ENCODE measurements at regions not wholly inside any gene's neighbourhood (a gene's known extent, or its start where the extent isn't known, plus 50 kb on each side); places are given as distances from the start of the nearest gene placed in this dataset.

DNA sequence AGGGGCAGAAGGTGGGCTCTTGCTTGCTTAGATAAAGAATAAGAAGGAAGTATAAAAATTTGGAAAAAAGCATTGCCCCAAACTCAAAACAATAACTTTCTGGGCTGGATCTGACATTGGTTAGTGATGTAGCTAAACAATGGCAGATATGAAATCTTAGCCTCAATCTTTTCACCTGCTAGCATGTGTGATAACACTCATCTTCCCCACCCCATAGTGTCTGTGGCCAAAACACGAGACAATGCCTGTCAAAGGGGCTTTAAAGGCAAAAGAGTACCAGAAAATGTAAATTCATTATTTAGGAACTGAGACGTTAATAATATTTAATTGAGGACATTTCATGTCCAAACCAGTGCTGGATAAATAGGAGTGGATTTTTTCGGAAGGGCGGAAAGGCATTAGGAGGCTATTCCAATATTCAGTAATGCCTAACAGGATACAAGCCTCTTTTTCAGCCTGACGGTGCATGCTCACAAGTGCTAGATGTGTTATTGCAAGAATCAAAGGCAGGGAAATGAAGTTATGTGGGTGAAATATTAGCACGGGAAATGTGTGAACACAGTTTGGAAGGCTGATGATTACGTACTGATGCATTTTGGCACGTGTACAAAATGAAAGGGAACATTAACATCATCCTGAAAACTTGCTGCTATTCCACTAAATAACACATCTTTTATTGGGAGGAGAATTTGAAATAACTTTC lies 395.7 kb downstream of the GALR1 start:
- intact Hi-C loops (cut with DNase I) = loop anchor here in 2 of 10 donors (5.0 kb wide), 2 partner anchors 433 to 723 kb away; no protein-coding TSS in a partner anchor
- Histone ChIP-seq H3K27me3 (no peaks in the 10 kb centered on the region), H3K36me3 (no peaks in the 10 kb centered on the region), H3K27ac (no peak overlapping the region), H3K4me3 (no peak overlapping the region), H3K9me3 (peaks cover 0 to 9% (median 0%) of the 10 kb centered on the region in 12 donors), H3K4me1 (no peaks in the 10 kb centered on the region)
- TF ChIP-seq POLR2A (IDR thresholded peaks at IDR 0.05) = no peak
- TF ChIP-seq, protein P1, sequence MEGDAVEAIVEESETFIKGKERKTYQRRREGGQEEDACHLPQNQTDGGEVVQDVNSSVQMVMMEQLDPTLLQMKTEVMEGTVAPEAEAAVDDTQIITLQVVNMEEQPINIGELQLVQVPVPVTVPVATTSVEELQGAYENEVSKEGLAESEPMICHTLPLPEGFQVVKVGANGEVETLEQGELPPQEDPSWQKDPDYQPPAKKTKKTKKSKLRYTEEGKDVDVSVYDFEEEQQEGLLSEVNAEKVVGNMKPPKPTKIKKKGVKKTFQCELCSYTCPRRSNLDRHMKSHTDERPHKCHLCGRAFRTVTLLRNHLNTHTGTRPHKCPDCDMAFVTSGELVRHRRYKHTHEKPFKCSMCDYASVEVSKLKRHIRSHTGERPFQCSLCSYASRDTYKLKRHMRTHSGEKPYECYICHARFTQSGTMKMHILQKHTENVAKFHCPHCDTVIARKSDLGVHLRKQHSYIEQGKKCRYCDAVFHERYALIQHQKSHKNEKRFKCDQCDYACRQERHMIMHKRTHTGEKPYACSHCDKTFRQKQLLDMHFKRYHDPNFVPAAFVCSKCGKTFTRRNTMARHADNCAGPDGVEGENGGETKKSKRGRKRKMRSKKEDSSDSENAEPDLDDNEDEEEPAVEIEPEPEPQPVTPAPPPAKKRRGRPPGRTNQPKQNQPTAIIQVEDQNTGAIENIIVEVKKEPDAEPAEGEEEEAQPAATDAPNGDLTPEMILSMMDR (IDR thresholded peaks at IDR 0.05) = no peak
- DNase-seq (no peak), ATAC-seq (peak in 1 of 4 donors; percentile 16)
- 54 to 64% (median 60%) methylated on average over 8 of the region's 8 CpGs for WGBS, 4 donors

DNA sequence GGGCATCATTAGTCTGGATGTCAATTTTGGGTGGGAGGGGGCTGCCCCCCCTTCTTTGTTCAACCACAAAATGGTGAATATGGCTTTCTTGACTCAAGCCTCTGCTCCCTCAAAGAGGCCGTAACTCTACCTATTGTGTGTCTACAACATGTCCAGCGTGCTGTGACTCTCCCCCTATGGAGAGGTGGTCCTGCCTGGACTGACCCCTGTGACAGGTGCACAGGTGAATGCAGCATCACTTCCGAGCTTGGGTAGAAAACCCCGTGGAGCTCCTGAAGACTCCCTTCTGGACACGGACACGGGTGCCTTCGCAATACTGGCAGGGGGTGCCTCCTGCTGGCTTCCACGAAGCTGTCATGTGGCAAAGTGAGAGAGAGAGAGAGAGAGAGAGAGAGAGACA lies 397.8 kb downstream of the GALR1 start:
- Histone ChIP-seq H3K4me1 (peaks cover 0 to 8% (median 0%) of the 10 kb centered on the region in 12 donors), H3K36me3 (no peaks in the 10 kb centered on the region), H3K27ac (no peak overlapping the region), H3K4me3 (no peak overlapping the region), H3K27me3 (peaks cover 0 to 17% (median 4%) of the 10 kb centered on the region in 9 donors), H3K9me3 (peaks cover 0 to 9% (median 0%) of the 10 kb centered on the region in 12 donors)
- DNase-seq = no peak
- 65 to 78% (median 72%) methylated on average over 8 of the region's 8 CpGs for WGBS, 4 donors
- intact Hi-C loops (cut with DNase I) = loop anchor here in 2 of 10 donors (5.0 kb wide), 2 partner anchors 435 to 725 kb away; no protein-coding TSS in a partner anchor
- ATAC-seq = no peak
- TF ChIP-seq, protein P1 (IDR thresholded peaks at IDR 0.05) = no peak
- no peak for TF ChIP-seq POLR2A (IDR thresholded peaks at IDR 0.05)

DNA sequence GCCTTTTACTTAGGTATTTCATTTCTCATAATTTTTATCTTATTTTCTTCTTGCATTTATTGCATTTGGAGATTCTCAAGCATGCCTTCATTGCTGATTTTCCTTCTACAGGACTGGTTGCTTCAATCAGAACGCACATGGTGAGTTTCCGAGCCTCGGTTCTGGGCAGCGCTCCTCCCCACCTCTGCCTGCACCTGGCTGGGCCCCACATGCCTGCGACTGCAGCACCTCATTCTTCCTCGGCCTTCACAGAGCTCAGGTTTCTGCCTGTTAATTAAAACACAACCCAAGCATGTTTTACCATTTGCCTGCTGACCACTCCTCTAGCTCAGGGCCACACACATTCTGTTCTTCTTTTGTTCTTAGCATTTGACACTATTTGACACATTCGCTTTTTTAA lies 398.8 kb downstream of the GALR1 start:
- intact Hi-C loops (cut with DNase I) = loop anchor here in 2 of 10 donors (5.0 kb wide), 2 partner anchors 436 to 726 kb away; no protein-coding TSS in a partner anchor
- TF ChIP-seq, protein P1 (IDR thresholded peaks at IDR 0.05) = no peak
- no peak for TF ChIP-seq POLR2A (IDR thresholded peaks at IDR 0.05)
- WGBS, 4 donors = 67 to 80% (median 71%) methylated on average over 7 of the region's 7 CpGs
- DNase-seq = no peak
- Histone ChIP-seq H3K4me3 (no peak overlapping the region), H3K27me3 (peaks cover 0 to 18% (median 4%) of the 10 kb centered on the region in 9 donors), H3K36me3 (no peaks in the 10 kb centered on the region), H3K4me1 (peaks cover 0 to 8% (median 0%) of the 10 kb centered on the region in 12 donors), H3K9me3 (peaks cover 0 to 9% (median 0%) of the 10 kb centered on the region in 12 donors), H3K27ac (no peak overlapping the region)
- no peak for ATAC-seq

DNA sequence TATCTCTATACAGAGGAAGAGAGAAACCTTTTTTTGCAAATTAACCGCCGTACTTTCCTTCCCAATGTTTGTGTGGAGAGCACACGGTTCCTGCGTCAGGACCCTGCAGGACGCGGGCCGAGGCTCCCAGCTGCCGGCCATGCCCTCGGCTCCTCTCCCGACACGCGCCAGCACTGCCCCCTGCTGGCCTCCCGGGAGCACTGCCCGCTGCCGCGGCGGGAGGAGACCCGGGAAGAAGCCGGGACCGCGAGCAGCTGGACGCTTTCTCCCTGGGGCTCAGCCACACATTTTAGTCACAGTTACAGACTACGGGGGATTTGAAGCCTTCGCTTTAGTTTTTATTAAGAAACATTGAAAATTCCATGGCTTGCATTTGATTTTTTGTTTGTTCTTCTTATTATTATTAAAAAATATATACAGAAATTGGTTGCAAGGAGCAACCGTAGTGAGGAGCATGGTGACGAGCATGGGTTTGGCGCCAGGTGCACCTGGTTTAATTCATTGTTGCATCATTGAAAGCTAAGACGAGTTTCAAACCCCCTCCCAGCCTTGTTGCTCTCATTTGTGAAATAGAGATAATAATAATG lies 401.2 kb downstream of the GALR1 start:
- peaks cover 0 to 8% (median 0%) of the 10 kb centered on the region in 12 donors for H3K4me1 ChIP-seq
- peaks cover 0 to 6% (median 0%) of the 10 kb centered on the region in 12 donors for H3K9me3 ChIP-seq
- peaks cover 0 to 18% (median 4%) of the 10 kb centered on the region in 9 donors for H3K27me3 ChIP-seq
- TF ChIP-seq POLR2A (IDR thresholded peaks at IDR 0.05) = no peak
- TF ChIP-seq, protein P1 (IDR thresholded peaks at IDR 0.05) = peak; percentile 75 to 95 (median 88)
- peak overlapping the region in 1 of 12 donors; percentile 2 for H3K4me3 ChIP-seq
- peak; percentile 65 to 98 (median 91) for ATAC-seq
- H3K36me3 ChIP-seq = no peaks in the 10 kb centered on the region
- DNase-seq = peak; percentile 71 to 89 (median 74)
- 8 to 10% (median 8%) methylated on average over 27 to 28 of the region's 28 CpGs for WGBS, 4 donors
- H3K27ac ChIP-seq = no peak overlapping the region
- intact Hi-C loops (cut with DNase I) = loop anchor here in 6 of 10 donors (5.0 to 10.0 kb wide), 8 partner anchors 176 to 849 kb away; no protein-coding TSS in a partner anchor

Data from heart left ventricle (tissue), 16 donors.